Liver (tissue), 8 donors: ENCODE measurements at regions not wholly inside any gene's neighbourhood (a gene's known extent, or its start where the extent isn't known, plus 50 kb on each side); places are given as distances from the start of the nearest gene placed in this dataset.
"Not testable (repeated sequence)": the region's sequence is repeated elsewhere in the genome, so short reads cannot be mapped to it uniquely, and the experiment has no call there.

Source experiments
- DNase-seq: peaks from one replicate; pipeline ENCODE4 v3.0.0-alpha.2; 2017; ENCODE audit warnings: low spot score
- H3K27ac ChIP-seq, 2 donors: one replicate each; pipeline ENCODE4 v1.7.0; 2013; ENCODE audit warnings: inconsistent platforms in 2 of 2, low read length in 2 of 2, control low read depth in 1 of 2, low read depth in 1 of 2, mild to moderate bottlenecking in 1 of 2
- H3K27me3 ChIP-seq, 4 donors: one replicate each; pipeline versions ENCODE4 v1.6.1 to v1.7.0; 2013; ENCODE audit warnings: low read length in 3 of 4, inconsistent platforms in 1 of 4, mild to moderate bottlenecking in 1 of 4, moderate library complexity in 1 of 4; ENCODE audit not compliant: control insufficient read depth in 4 of 4, insufficient read depth in 4 of 4
- H3K36me3 ChIP-seq, 4 donors: one replicate each; pipeline versions ENCODE4 v1.6.1 to v1.7.0; 2013; ENCODE audit warnings: low read length in 3 of 4, mild to moderate bottlenecking in 3 of 4, low read depth in 1 of 4, moderate library complexity in 1 of 4; ENCODE audit not compliant: control insufficient read depth in 4 of 4, insufficient read depth in 3 of 4
- H3K4me1 ChIP-seq, 4 donors: one replicate each; pipeline versions ENCODE4 v1.6.1 to v1.7.0; 2013; ENCODE audit warnings: low read length in 3 of 4, mild to moderate bottlenecking in 3 of 4, moderate library complexity in 1 of 4; ENCODE audit not compliant: control insufficient read depth in 4 of 4, insufficient read depth in 4 of 4
- H3K4me3 ChIP-seq, 3 donors: one replicate each; pipeline versions ENCODE4 v1.6.1 to v1.7.0; 2013; ENCODE audit warnings: low read length in 3 of 3, control low read depth in 1 of 3, low read depth in 1 of 3, mild to moderate bottlenecking in 1 of 3
- H3K9ac ChIP-seq, 2 donors: one replicate each; pipeline ENCODE4 v1.7.0; 2013; ENCODE audit warnings: low read length in 2 of 2, mild to moderate bottlenecking in 2 of 2, moderate library complexity in 2 of 2, control low read depth in 1 of 2, low read depth in 1 of 2
- H3K9me3 ChIP-seq, 4 donors: one replicate each; pipeline versions ENCODE4 v1.6.1 to v1.7.0; 2013; ENCODE audit warnings: low read length in 3 of 4; ENCODE audit not compliant: control insufficient read depth in 4 of 4
- EGR1 ChIP-seq, 2 donors: IDR thresholded peaks; 2 replicates each; pipeline ENCODE4 v1.6.1; 2016 to 2018; ENCODE audit warnings: antibody characterized with exemption in 2 of 2, low read depth in 2 of 2
- FOXA1 ChIP-seq: IDR thresholded peaks from 2 replicates; pipeline ENCODE4 v1.6.1; 2016; ENCODE audit warnings: antibody characterized with exemption
- FOXA2 ChIP-seq: IDR thresholded peaks from 2 replicates; pipeline ENCODE4 v1.6.1; 2016; ENCODE audit warnings: antibody characterized with exemption
- GABPA ChIP-seq, 2 donors: IDR thresholded peaks in 1 of 2; conservative IDR thresholded peaks in 1 of 2; 2 replicates each; pipeline ENCODE4 v1.6.1; 2016; ENCODE audit warnings: antibody characterized with exemption in 2 of 2, mild to moderate bottlenecking in 1 of 2, moderate library complexity in 1 of 2
- HNF4A ChIP-seq, 2 donors: conservative IDR thresholded peaks; 2 replicates each; pipeline ENCODE4 v1.6.1; 2016; ENCODE audit warnings: antibody characterized with exemption in 2 of 2, mild to moderate bottlenecking in 2 of 2
- HNF4G ChIP-seq: IDR thresholded peaks from 2 replicates; pipeline ENCODE4 v1.6.1; 2016; ENCODE audit warnings: antibody characterized with exemption
- JUND ChIP-seq, 2 donors: IDR thresholded peaks; 2 replicates each; pipeline ENCODE4 v1.6.1; 2016; ENCODE audit warnings: antibody characterized with exemption in 2 of 2
- MAX ChIP-seq: IDR thresholded peaks from 2 replicates; pipeline ENCODE4 v1.6.1; 2016; ENCODE audit warnings: antibody characterized with exemption
- NR2F2 ChIP-seq: IDR thresholded peaks from 2 replicates; pipeline ENCODE4 v1.6.1; 2016; ENCODE audit warnings: antibody characterized with exemption
- RAD21 ChIP-seq, 2 donors: IDR thresholded peaks; 2 replicates each; pipeline ENCODE4 v1.6.1; 2016; ENCODE audit warnings: antibody characterized with exemption in 2 of 2, mild to moderate bottlenecking in 2 of 2
- REST ChIP-seq: IDR thresholded peaks from 2 replicates; pipeline ENCODE4 v1.6.1; 2016; ENCODE audit warnings: antibody characterized with exemption, mild to moderate bottlenecking
- RXRA ChIP-seq, 2 donors: IDR thresholded peaks; 2 replicates each; pipeline ENCODE4 v1.6.1; 2017 to 2018; ENCODE audit warnings: antibody characterized with exemption in 2 of 2, mild to moderate bottlenecking in 1 of 2
- SP1 ChIP-seq: IDR thresholded peaks from 2 replicates; pipeline ENCODE4 v1.6.1; 2018; ENCODE audit warnings: antibody characterized with exemption, mild to moderate bottlenecking
- TAF1 ChIP-seq: conservative IDR thresholded peaks from 2 replicates; pipeline ENCODE4 v1.6.1; 2016; ENCODE audit warnings: antibody characterized with exemption, mild to moderate bottlenecking
- YY1 ChIP-seq: IDR thresholded peaks from 2 replicates; pipeline ENCODE4 v1.6.1; 2016; ENCODE audit warnings: antibody characterized with exemption, mild to moderate bottlenecking
- ZBTB33 ChIP-seq: IDR thresholded peaks from 2 replicates; pipeline ENCODE4 v1.6.1; 2016; ENCODE audit warnings: antibody characterized with exemption
- WGBS: extraction: QIAGEN DNeasy Blood & Tissue Kit; methylation state at CpG from one replicate; pipeline ENCODE4 v1.1.7; 2013; 5-methylcytosine and 5-hydroxymethylcytosine counted together
- TF ChIP-seq, protein P1 (sequence below): fragments of 150-350 bp; IDR thresholded peaks from 2 replicates; pipeline ENCODE4 v1.5.1; 2017; ENCODE audit warnings: improper control_type of control experiment, low read depth, low read length; ENCODE audit not compliant: missing input control
- TF ChIP-seq, protein P2 (sequence below): IDR thresholded peaks from 2 replicates; pipeline ENCODE4 v1.6.1; 2016; ENCODE audit warnings: antibody characterized with exemption
- donor health status: healthy.
- donor health status: healthy.
- donor health status: healthy.
- donor health status: healthy.
- donor health status: healthy.

DNA sequence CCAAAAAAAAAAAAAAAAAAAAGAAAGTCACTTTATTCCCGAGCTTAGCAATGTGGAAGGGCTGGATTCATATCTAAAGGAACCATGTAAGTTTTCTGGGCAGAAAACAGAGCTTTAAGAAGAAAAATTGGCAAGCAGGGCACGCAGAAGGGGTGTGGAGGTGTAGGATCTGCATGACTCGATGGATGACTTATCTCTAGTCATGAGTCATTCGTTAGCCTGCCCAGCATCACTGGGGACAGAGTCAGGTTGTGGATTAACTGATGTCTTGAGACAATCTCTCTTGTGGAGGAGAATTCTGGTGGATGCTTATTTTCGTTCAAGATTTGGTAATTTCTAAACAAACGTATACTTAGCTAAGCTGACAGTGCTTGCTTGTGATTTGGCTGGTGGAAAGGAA, 322.8 kb upstream of the NPAP1 start:
- 67% methylated on average over 6 of the region's 6 CpGs for WGBS
- DNase-seq, H3K9ac ChIP-seq, H3K27me3 ChIP-seq, H3K36me3 ChIP-seq, H3K4me3 ChIP-seq, H3K27ac ChIP-seq, H3K9me3 ChIP-seq, H3K4me1 ChIP-seq: not testable (repeated sequence)

- not testable (repeated sequence) for DNase-seq, H3K27me3 ChIP-seq, H3K9me3 ChIP-seq, H3K27ac ChIP-seq, H3K4me1 ChIP-seq, H3K36me3 ChIP-seq, H3K4me3 ChIP-seq, H3K9ac ChIP-seq
- 92% methylated on average over 3 of the region's 3 CpGs for whole genome bisulfite sequencing
These were observed 294.5 kb upstream of the NPAP1 start for GRCh38 chr15:24381103-24381502.

GRCh38 chr15:24385258-24385657, 290.3 kb upstream of the NPAP1 start:
- not testable (repeated sequence) for H3K4me1 ChIP-seq, DNase-seq, H3K27me3 ChIP-seq, H3K27ac ChIP-seq, H3K36me3 ChIP-seq, H3K9ac ChIP-seq, H3K4me3 ChIP-seq, H3K9me3 ChIP-seq
- WGBS = 48% methylated on average over 2 of the region's 2 CpGs

DNA sequence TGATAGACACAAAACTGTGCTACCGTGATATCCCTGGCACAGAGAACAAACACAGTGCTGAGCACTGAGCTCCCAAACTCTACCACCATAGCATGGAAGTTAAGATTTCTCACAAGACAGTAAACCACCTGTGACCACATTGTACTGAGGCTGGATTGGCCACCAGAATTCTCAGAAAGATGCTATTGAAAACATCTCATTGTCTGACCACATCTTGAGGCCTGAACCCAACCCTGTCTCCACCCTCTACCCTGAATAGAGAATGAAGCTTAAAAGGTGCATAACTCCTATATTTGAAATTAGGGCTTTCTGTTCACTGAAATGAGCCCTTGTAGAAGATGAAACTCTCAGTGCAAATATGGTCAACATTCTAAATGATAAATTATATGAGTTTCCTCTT, 281.3 kb upstream of the NPAP1 start:
- no peaks in the 10 kb centered on the region for H3K4me1 ChIP-seq
- H3K27ac ChIP-seq = no peak overlapping the region
- H3K9me3 ChIP-seq = no peaks in the 10 kb centered on the region
- no peak for DNase-seq
- no peak overlapping the region for H3K4me3 ChIP-seq
- H3K9ac ChIP-seq = no peak overlapping the region
- H3K36me3 ChIP-seq = no peaks in the 10 kb centered on the region
- H3K27me3 ChIP-seq = no peaks in the 10 kb centered on the region
- TF ChIP-seq REST (no peak), NR2F2 (no peak), FOXA1 (no peak), EGR1 (IDR thresholded peaks at IDR 0.05; ENCODE audit: low read depth in 2 of 2) (no peak), ZBTB33 (no peak), HNF4A (conservative IDR thresholded peaks at IDR 0.05) (no peak), YY1 (no peak), SP1 (no peak), GABPA (IDR thresholded peaks at IDR 0.05 in 1 of 2, conservative IDR thresholded peaks at IDR 0.05 in 1 of 2) (no peak), MAX (no peak), RAD21 (IDR thresholded peaks at IDR 0.05) (no peak), FOXA2 (no peak), RXRA (IDR thresholded peaks at IDR 0.05) (no peak), HNF4G (no peak), TAF1 (no peak), JUND (IDR thresholded peaks at IDR 0.05) (no peak)
- TF ChIP-seq, protein P1, sequence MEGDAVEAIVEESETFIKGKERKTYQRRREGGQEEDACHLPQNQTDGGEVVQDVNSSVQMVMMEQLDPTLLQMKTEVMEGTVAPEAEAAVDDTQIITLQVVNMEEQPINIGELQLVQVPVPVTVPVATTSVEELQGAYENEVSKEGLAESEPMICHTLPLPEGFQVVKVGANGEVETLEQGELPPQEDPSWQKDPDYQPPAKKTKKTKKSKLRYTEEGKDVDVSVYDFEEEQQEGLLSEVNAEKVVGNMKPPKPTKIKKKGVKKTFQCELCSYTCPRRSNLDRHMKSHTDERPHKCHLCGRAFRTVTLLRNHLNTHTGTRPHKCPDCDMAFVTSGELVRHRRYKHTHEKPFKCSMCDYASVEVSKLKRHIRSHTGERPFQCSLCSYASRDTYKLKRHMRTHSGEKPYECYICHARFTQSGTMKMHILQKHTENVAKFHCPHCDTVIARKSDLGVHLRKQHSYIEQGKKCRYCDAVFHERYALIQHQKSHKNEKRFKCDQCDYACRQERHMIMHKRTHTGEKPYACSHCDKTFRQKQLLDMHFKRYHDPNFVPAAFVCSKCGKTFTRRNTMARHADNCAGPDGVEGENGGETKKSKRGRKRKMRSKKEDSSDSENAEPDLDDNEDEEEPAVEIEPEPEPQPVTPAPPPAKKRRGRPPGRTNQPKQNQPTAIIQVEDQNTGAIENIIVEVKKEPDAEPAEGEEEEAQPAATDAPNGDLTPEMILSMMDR = no peak
- TF ChIP-seq, protein P2, sequence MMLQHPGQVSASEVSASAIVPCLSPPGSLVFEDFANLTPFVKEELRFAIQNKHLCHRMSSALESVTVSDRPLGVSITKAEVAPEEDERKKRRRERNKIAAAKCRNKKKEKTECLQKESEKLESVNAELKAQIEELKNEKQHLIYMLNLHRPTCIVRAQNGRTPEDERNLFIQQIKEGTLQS = no peak
- WGBS = 75% methylated on average over 1 of the region's 1 CpG
